ENCODE measurements at regions not wholly inside any gene's neighbourhood (a gene's known extent, or its start where the extent isn't known, plus 50 kb on each side); places are given as distances from the start of the nearest gene placed in this dataset.

DNA sequence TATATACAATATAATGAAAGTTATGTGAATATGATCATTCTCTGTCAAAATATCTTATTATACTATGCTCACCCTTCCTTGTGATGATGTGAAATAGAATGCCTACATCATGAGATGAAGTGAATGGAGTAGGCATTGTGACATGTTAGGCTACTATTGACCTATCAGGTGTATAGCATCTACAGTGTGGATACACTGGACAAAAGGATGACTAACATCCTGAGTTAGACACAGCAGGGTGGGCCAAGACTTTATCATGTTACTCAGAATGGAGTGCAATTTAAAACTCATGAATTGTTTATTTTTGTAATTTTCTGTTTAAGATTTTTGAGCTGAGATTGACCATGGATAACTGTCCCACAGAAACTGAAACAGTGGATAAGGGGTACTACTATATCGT is 53.4 kb upstream of the NAV3 start:
- no peak for DNase-seq

- no peak for DNase-seq
These were observed 55.9 kb upstream of the NAV3 start for GRCh38 chr12:77774761-77775160.

DNA sequence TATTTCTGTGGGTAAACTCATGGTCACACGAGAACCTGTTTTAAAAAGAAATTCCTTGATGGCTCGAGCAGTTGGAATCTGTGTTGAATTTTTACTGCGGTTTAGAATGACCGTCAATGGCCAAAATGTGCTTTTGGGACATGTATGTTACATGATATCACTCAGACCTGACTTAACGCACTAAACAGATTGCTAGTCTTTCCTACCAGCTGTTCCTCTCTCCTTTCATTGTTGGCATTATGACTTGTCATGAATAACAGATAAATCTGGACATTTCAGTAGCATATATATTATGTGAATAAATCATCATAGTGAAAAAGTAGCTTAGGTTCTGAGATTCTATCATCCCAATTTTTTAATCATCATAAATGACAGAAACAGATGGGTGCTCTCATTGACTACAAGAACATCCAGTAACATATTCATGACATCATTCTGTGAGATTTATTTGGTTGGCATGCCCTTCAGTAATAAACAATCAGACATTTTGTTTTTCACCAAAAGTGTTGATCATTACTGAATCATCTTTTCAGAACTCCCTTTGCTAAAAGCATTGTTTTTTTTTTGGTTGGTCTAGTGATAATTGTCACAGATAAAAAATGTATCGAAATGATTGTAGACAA is 57.9 kb upstream of the NAV3 start:
- DNase-seq, result no peak

GRCh38 chr12:77768558-77768957 is 62.1 kb upstream of the NAV3 start:
- DNase-seq, result no peak

DNA sequence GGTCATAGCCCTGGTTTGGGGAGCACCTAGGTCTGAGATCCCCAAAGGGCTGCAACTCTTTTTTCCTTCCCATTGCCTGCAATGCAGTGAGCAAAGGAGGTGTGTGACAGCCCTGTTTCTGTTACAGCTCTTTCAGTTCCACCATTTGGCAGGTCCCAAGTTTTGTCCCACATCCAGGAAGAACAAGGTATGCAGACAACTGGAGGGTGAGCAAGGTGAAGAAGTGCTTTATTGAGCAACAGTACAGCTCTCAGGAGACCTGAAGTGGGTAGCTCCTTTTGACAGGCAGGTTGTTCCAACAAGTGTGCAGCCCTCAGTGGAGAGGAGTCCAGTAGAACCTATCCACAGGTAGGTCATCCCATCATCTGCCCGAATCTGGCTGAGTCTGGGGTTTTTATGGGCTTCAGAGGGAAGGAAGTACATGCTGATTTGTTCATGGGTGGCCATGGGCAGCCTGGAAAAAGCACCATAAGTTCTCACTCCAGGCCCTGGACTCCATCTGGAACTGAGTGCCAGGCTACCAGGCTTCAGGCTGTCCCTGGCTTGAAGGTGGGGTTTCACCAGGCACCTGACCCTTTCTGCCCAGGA is 62.8 kb upstream of the NAV3 start:
- DNase-seq, result no peak

DNA sequence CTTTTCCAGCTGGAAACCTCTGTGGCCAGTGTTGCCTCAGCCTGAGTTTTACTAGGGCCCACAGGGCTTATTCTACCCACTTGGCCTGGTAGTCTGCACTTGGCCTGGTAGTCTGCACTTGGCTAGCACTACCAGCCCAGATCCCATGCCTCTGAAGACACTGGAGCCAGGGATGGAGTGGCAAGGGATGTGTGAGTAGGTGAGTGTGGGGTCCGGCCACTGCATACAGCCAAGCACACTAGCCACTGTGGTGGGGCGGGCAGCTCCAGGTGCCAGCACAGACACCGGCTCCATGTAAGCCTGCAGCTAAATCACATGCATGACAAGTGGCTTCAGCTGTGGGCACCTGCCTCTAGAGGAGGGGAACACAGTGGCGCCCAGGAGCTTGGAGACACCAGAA is 63.4 kb upstream of the NAV3 start:
- DNase-seq, result no peak

GRCh38 chr12:77766224-77766623 is 64.5 kb upstream of the NAV3 start:
- peak; percentile 23 to 40 for DNase-seq

DNA sequence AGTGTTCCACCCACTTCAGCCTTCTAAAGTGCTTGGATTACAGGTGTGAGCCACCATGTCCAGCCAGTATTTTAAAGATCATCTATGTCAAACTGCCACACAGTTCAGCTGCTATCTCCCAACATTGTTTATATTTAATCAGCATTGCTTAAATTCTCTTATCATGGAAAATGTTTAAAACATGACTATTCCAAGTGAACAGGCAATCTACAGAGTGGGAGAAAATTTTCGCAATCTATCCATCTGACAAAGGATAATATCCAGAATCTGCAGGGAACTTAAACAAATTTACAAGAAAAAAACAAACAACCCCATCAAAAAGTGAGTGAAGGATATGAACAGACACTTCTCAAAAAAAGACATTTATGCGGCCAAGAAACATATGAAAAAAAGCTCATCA is 69.4 kb upstream of the NAV3 start:
- no peak for DNase-seq

DNA sequence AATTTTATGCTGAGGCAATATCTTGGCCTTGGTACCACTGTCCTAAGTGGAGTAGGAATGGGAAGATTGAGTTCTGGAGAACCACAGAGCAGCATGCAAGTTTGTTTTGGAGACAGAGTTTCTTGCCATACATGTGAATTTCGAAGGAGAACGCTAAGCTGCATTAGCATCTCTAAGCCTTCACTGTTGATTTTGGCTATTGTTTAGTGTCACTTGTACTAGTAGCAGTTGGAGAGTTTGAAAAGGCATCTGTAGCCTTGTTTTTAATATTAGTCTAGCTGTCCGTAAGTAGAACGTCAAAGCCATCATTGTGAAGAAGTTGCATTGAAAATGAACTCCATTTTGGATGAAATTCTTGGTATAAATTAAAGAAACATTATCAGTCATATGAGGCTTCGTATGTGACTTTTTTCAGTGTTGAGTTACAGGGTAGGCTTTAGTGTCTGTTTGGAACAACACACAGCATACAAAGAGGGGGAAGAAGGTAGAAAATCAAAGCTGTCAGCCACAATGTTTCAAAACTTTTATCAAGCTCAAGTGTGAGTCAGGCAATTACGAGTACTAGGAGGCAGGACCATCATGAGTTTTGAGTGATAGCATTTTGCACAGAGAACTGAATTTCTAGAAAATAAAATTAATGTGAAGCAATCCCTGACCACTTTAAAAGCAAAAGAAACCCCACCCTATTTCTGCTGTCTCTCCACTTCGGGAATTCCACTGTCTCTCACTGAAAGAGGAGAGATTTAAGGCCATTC is 70.2 kb upstream of the NAV3 start:
- DNase-seq, result no peak

GRCh38 chr12:77754086-77754485 is 76.6 kb upstream of the NAV3 start:
- DNase-seq, result no peak

DNA sequence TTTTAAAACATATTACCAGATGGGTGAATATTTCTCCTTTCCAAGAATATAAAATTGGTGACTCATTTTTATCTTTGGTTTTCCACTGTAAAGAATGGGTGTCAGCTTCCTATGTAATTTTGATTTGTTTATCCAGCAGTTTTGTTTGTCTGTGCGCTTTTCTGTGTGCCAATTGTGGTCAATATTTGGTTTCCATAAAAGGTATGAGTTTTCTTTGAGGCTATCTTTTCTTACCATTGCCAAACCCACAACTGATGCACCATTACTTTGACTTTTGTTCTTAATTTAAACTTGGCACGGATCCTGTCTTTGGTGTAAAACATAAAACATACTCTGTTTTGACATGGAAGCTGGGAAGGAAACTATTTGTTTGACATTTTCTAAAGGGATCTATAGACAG is 78.8 kb upstream of the NAV3 start:
- no peak for DNase-seq

DNA sequence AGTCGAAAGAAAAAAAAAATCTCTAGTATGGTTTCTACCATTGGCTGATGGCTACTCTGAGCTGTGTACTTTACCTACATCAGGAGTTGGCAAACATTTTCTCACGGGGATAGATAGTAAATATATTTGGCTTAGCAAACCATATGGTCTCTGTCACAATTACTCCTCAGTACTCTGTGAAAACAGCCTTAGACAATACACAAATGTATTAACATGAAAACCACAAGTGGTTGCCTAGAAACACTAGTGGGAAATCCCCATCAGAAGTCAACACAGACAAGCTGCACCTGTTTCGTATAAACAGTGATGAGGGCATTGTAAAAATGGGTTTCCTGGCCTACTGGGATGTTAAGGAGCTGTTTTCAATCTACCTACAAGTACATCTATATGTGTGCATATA is 84.6 kb upstream of the NAV3 start:
- DNase-seq, result no peak

GRCh38 chr12:77745624-77746023 is 85.1 kb upstream of the NAV3 start:
- no peak for DNase-seq

GRCh38 chr12:77742631-77743030 is 88.1 kb upstream of the NAV3 start:
- DNase-seq, result no peak

- no peak for DNase-seq
These were observed 88.6 kb upstream of the NAV3 start for GRCh38 chr12:77741974-77742517.

- DNase-seq, result no peak
These were observed 94.3 kb upstream of the NAV3 start for GRCh38 chr12:77736219-77736965.

- no peak for DNase-seq
These were observed 96.3 kb upstream of the NAV3 start for GRCh38 chr12:77734214-77734883.

DNA sequence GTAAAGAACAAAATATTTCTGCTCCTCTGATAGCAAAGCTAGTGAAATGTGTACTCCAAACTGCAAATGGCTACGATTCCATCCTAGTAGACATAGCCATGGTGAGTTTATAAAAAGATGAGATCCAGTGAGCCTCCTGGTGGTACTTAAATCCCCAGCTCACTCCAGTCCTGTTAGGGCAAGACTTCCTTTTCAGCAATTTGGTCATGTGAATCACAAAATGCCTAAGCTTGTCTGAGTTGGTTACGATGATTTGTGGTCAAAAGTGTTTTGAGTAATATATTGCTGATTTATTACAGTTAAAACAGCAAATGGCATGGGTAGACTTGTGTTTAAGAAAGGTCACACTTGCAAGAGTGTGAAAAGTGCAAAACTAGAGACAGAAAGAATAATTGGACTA is 102.7 kb upstream of the NAV3 start:
- DNase-seq, result no peak

DNA sequence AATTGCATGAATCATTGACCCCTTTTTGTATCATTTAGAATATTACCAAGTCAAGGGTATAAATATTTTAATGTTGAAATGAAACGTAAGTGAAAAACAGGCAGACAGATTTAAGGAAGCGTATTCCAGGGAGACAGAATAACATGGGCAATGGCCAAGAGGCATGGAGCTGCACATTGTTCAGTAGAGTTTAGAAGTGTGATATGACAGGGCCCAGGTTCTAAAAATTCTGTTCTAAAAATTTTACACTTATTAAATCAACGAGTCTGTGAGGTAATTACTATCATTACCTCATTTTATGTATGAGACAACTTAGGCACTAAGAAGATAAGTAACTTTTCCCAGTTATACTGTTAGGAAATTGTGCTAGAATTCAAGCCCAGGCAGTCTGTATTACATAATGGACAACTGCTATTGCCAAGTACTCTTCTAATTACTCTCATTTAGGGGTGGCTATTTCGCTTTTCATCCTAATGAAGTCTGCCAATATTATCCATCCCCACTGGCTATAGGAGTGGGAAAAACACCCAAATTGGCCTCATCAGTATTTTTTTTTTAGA is 103.2 kb upstream of the NAV3 start:
- DNase-seq, result peak; percentile 35 to 42

DNA sequence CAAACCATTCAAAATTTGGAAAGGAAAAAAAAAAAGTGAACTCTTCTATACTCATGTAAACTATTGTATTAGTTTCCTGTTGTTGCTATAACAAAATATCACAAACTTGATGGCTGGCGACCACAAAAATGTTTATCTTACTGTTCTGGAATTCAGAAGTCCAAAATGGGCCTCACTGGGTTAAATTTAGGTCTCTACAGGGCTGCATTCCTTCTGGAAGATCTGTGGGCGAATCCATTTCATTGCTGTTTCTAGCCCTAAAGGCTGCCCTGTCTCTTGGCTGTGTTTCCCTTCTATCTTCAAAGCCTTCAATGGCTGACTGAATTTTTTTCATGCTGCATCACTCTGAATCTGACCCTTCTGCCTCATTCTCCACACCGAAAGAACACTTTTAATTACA is 105.1 kb upstream of the NAV3 start:
- no peak for DNase-seq

GRCh38 chr12:77724367-77724957 is 106.2 kb upstream of the NAV3 start:
- peak; percentile 18 to 42 for DNase-seq

Data from right lung (tissue), 2 donors.